GM19351 (cell line): ENCODE measurements at regions not wholly inside any gene's neighbourhood (a gene's known extent, or its start where the extent isn't known, plus 50 kb on each side); places are given as distances from the start of the nearest gene placed in this dataset.
"Not testable (repeated sequence)": the region's sequence is repeated elsewhere in the genome, so short reads cannot be mapped to it uniquely, and the experiment has no call there.

Experiments used
- ATAC-seq: cut with Tn5 transposase; IDR thresholded peaks from one replicate; pipeline ENCODE4 v1.9.1; 2021; ENCODE audit warnings: mild to moderate bottlenecking, moderate library complexity; ENCODE audit not compliant: unreplicated experiment

GRCh38 chr5:15344954-15345353 is 155.0 kb upstream of the FBXL7 start:
- ATAC-seq, result no peak

DNA sequence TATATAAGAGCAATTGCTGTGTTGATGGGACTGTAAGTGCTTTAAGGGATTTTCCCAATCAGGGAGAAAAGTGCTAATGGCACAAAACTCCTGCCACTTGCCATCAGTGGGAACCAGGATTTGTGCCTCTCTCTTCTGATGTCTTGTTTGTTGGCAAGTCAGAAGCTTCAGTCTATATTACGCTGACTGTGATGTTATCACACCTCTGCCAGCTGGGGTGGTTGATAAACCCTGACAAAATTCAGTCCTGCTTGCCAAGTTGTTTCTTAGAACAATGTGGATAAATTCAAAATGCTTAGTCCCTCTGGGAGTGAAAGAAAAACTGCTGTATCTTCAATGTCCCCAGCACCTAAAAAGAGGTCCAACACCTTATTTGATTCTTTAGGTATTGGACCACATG is 161.4 kb upstream of the FBXL7 start:
- no peak for ATAC-seq

DNA sequence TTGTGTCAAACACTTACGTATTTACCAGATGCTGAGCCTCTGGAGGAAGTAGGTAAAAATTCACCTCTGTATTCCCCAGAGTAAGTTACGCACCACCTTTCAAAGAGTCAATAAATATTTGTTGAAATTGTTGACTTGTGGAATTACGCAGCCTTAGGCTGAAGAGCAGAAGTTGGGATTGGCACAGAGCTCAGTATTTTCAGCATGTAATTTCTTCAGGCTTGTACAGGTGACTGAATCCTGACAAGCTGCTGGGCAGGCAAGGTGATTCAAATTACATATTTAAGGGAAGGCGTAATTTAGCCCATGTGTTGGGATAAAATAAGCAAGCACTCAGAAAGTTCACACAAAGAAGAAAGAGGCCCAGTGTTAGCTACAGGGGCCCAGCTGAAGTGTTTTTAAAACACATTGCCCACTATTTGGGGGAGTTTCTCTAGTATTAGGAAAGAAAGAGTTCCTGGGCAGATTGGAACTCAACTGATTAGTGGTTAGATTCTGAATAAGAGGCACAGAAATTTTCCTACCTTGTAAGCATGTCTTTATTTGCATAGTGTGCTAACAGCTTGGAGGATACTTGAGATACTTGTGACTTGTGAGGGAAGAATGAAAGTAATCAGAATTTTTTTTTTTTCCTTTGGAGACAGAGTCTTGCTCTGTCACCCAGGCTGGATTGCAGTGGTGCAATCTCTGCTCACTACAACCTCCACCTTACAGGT is 165.3 kb upstream of the FBXL7 start:
- no peak for ATAC-seq

- ATAC-seq, result no peak
These were observed 166.9 kb upstream of the FBXL7 start for GRCh38 chr5:15333091-15333490.

GRCh38 chr5:15326932-15327331 is 173.0 kb upstream of the FBXL7 start:
- no peak for ATAC-seq

DNA sequence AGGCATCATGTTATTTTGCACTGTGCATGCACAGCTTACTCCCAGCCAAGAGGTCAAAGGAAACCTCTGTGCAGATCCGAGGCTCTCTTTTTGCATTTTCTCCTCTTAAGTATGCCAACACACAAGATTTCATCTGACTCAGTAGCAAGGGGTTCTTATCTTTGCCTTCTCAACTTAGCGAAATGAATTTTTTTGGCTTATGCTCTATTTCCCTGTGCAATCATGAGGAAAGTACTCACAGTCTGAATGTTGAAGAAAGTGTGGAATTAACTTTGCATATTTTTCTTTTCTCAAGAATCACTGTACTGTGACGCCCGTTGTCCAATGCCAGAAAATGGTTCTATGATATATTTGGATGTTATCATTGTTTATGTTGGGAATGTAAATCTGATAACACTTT is 173.5 kb upstream of the FBXL7 start:
- ATAC-seq, result no peak

DNA sequence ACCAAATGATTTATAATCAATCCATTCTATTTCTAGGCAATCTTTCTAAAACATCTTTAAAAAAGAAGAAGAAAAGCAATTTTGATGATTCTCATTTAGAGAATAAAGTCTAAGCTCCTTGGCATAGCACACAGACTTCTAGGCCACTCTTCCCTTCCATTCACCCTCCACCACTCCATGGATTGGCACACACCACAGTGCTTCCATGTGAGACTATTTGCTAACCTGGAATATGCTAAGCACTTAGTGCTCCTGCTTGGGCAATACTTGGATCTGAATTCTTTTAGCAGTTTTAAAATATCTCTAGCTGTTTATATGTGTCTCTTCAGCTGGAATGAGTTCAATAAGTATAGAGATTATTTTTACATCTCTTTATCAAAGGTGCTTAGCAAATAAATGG is 177.6 kb upstream of the FBXL7 start:
- ATAC-seq, result no peak

- ATAC-seq, result no peak
These were observed 178.2 kb upstream of the FBXL7 start for GRCh38 chr5:15321776-15322175.

GRCh38 chr5:15320871-15321270 is 179.1 kb upstream of the FBXL7 start:
- ATAC-seq, result no peak

- no peak for ATAC-seq
These were observed 194.8 kb upstream of the FBXL7 start for GRCh38 chr5:15304914-15305834.

- no peak for ATAC-seq
These were observed 195.8 kb upstream of the FBXL7 start for GRCh38 chr5:15304066-15304731.

GRCh38 chr5:15300141-15300540 is 199.8 kb upstream of the FBXL7 start:
- ATAC-seq, result no peak

DNA sequence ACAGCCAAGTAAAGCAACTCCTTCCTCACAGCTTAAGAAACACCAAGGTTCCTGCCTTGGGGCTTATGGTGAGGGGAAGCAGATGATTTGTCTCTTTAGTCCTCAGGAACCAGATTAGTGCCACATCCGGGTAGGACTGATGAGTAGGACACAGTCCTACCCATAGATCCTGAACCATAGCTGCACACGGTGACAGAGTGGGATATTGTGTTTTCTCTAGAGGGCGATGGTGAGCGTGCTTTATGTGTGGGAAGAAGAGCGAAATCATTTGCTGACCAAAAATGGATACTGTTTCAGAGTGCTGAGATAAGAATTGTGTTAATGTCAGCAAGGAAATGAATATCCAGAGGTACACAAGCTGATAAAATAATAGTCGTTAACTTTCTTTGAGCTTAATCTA is 209.0 kb upstream of the FBXL7 start:
- ATAC-seq, result no peak

DNA sequence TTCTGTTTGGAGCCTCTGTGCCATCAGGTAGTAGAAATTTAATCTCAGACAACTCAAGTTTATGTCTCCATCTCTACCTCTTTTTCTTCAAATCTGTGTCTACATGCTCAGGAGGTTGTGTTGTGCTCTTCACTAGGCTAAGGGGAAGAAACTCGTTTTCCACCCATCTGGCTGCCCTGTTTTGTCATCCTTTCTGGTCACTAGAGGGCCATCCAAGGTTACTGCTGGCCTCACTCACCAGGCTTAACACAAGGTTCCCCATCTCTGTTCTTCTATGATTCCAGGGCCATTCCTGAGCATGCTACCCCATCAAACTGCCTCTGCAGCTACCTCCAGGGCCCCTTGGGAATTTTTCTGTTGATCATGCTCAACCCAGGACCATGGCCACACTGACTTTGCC is 213.3 kb upstream of the FBXL7 start:
- ATAC-seq, result no peak

GRCh38 chr5:15285901-15286583 is 213.9 kb upstream of the FBXL7 start:
- ATAC-seq, result no peak

DNA sequence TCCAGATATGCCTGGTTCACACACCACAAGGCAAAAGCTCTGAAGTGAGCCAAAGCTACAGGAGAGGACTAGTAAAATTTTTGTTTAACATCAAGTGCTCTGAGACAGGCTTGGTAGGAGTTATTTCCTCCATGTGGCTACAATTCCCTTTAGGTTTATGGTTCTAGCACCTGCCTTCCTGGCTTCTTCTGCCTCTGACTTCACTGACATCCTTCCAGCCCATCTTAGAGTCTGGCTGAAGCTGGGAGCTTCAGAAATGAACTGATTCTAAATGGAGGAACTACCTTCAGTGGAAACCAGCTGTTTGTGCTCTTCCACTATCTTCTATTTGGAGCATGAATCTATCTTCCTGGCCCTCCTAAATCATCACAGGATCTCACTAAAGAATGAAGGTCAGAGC is 215.3 kb upstream of the FBXL7 start:
- no peak for ATAC-seq

- no peak for ATAC-seq
These were observed 216.9 kb upstream of the FBXL7 start for GRCh38 chr5:15283076-15283475.

DNA sequence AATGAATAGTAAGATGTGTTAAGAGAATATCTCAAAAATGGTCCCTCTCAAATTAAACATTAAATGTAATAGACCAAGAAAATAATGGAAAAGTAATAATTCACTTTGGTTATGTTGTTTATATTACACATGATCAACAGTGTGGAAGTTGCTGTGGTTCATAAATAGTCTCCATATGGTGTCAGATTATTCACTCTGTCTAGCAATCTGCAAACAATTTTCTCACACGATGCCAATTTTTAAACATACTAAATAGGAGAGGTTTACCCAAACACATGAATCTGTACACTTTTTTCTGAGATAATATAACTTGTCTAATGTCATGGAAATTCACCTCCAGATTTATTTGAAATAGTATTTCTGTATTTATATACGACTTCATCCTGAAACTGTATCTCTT is 217.4 kb upstream of the FBXL7 start:
- no peak for ATAC-seq

GRCh38 chr5:15271596-15271995 is 228.4 kb upstream of the FBXL7 start:
- not testable (repeated sequence) for ATAC-seq

DNA sequence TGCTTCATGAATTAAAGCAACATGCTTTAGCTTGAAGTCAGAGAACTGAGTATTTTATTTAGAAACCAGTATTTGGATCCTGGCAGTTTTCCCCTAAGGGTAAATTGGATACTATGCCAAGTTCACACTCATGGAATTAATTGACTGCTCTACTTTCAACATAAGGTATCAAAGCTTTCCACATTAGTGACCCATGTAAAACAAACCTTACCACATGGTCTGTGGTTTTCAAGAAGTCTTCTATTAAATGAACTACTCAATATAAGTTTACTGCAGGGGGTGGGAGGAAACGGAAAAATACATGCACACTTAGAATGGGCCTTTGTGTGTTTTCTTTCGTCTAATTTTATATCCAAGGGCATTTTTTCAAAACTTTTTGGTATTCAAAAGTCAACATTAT is 232.0 kb upstream of the FBXL7 start:
- no peak for ATAC-seq

GRCh38 chr5:15266841-15267240 is 233.1 kb upstream of the FBXL7 start:
- ATAC-seq, result no peak
